ENCODE measurements at regions not wholly inside any gene's neighbourhood (a gene's known extent, or its start where the extent isn't known, plus 50 kb on each side); places are given as distances from the start of the nearest gene placed in this dataset.

GRCh38 chr13:37510441-37510840 is 88.1 kb downstream of the POSTN start:
- TF ChIP-seq EGR1 (IDR thresholded peaks at IDR 0.05), result no peak
- TF ChIP-seq ZBTB7A (IDR thresholded peaks at IDR 0.05; ENCODE audit: low read depth), result no peak
- TF ChIP-seq EP300 (IDR thresholded peaks at IDR 0.05; ENCODE audit: borderline replicate concordance), result no peak
- TF ChIP-seq USF1 (IDR thresholded peaks at IDR 0.05), result no peak
- TF ChIP-seq RAD21 (IDR thresholded peaks at IDR 0.05; ENCODE audit: low read depth), result no peak
- no peak for TF ChIP-seq REST (IDR thresholded peaks at IDR 0.05; ENCODE audit: low read depth)
- TF ChIP-seq TCF12 (IDR thresholded peaks at IDR 0.05; ENCODE audit: low read depth), result no peak
- no peak for TF ChIP-seq YY1 (IDR thresholded peaks at IDR 0.05; ENCODE audit: low read depth)
- no peak for TF ChIP-seq TAF1 (IDR thresholded peaks at IDR 0.05; ENCODE audit: low read depth)
- no peak for TF ChIP-seq FOXM1 (IDR thresholded peaks at IDR 0.05; ENCODE audit: borderline replicate concordance, low read depth)
- no peak for TF ChIP-seq CEBPB (IDR thresholded peaks at IDR 0.05)
- TF ChIP-seq TEAD4 (IDR thresholded peaks at IDR 0.05), result no peak

GRCh38 chr13:37505531-37505930 is 93.0 kb downstream of the POSTN start:
- TF ChIP-seq EP300 (IDR thresholded peaks at IDR 0.05; ENCODE audit: borderline replicate concordance) (no peak), YY1 (IDR thresholded peaks at IDR 0.05; ENCODE audit: low read depth) (no peak), USF1 (IDR thresholded peaks at IDR 0.05) (no peak), CEBPB (IDR thresholded peaks at IDR 0.05) (no peak), FOXM1 (IDR thresholded peaks at IDR 0.05; ENCODE audit: borderline replicate concordance, low read depth) (no peak), ZBTB7A (IDR thresholded peaks at IDR 0.05; ENCODE audit: low read depth) (no peak), CREB1 (IDR thresholded peaks at IDR 0.05; ENCODE audit: low read depth) (no peak), NFIC (IDR thresholded peaks at IDR 0.05) (no peak), EGR1 (IDR thresholded peaks at IDR 0.05) (no peak), TEAD4 (IDR thresholded peaks at IDR 0.05) (no peak), MAX (IDR thresholded peaks at IDR 0.05) (no peak), RAD21 (IDR thresholded peaks at IDR 0.05; ENCODE audit: low read depth) (no peak), REST (IDR thresholded peaks at IDR 0.05; ENCODE audit: low read depth) (no peak), TAF1 (IDR thresholded peaks at IDR 0.05; ENCODE audit: low read depth) (no peak), TCF12 (IDR thresholded peaks at IDR 0.05; ENCODE audit: low read depth) (no peak)

GRCh38 chr13:37504251-37504650 is 94.3 kb downstream of the POSTN start:
- no peak for TF ChIP-seq CEBPB (IDR thresholded peaks at IDR 0.05)
- TF ChIP-seq REST (IDR thresholded peaks at IDR 0.05; ENCODE audit: low read depth), result no peak
- TF ChIP-seq TEAD4 (IDR thresholded peaks at IDR 0.05), result no peak
- no peak for TF ChIP-seq EP300 (IDR thresholded peaks at IDR 0.05; ENCODE audit: borderline replicate concordance)
- TF ChIP-seq FOXM1 (IDR thresholded peaks at IDR 0.05; ENCODE audit: borderline replicate concordance, low read depth), result no peak
- no peak for TF ChIP-seq TCF12 (IDR thresholded peaks at IDR 0.05; ENCODE audit: low read depth)
- TF ChIP-seq EGR1 (IDR thresholded peaks at IDR 0.05), result no peak
- no peak for TF ChIP-seq RAD21 (IDR thresholded peaks at IDR 0.05; ENCODE audit: low read depth)
- TF ChIP-seq CREB1 (IDR thresholded peaks at IDR 0.05; ENCODE audit: low read depth), result no peak
- no peak for TF ChIP-seq TAF1 (IDR thresholded peaks at IDR 0.05; ENCODE audit: low read depth)
- TF ChIP-seq USF1 (IDR thresholded peaks at IDR 0.05), result no peak
- TF ChIP-seq YY1 (IDR thresholded peaks at IDR 0.05; ENCODE audit: low read depth), result no peak
- TF ChIP-seq ZBTB7A (IDR thresholded peaks at IDR 0.05; ENCODE audit: low read depth), result no peak
- no peak for TF ChIP-seq NFIC (IDR thresholded peaks at IDR 0.05)
- no peak for TF ChIP-seq MAX (IDR thresholded peaks at IDR 0.05)

GRCh38 chr13:37503287-37503686 is 95.3 kb downstream of the POSTN start:
- TF ChIP-seq MAX (IDR thresholded peaks at IDR 0.05), result no peak
- no peak for TF ChIP-seq USF1 (IDR thresholded peaks at IDR 0.05)
- no peak for TF ChIP-seq CREB1 (IDR thresholded peaks at IDR 0.05; ENCODE audit: low read depth)
- no peak for TF ChIP-seq YY1 (IDR thresholded peaks at IDR 0.05; ENCODE audit: low read depth)
- no peak for TF ChIP-seq REST (IDR thresholded peaks at IDR 0.05; ENCODE audit: low read depth)
- TF ChIP-seq RAD21 (IDR thresholded peaks at IDR 0.05; ENCODE audit: low read depth), result no peak

Data from Ishikawa (cell line).